ENCODE measurements at regions not wholly inside any gene's neighbourhood (a gene's known extent, or its start where the extent isn't known, plus 50 kb on each side); places are given as distances from the start of the nearest gene placed in this dataset.
A peak's percentile ranks its signal among the peaks of the same experiment; 100 is the strongest.
"Not testable (repeated sequence)": the region's sequence is repeated elsewhere in the genome, so short reads cannot be mapped to it uniquely, and the experiment has no call there.

GRCh38 chr4:138338840-138339239 lies 96.7 kb upstream of the SLC7A11 start:
- no peak for DNase-seq
- TF ChIP-seq CTCF (IDR thresholded peaks at IDR 0.05; ENCODE audit: unreplicated experiment) = no peak
- CTCF ChIA-PET = no interaction called here
- Mint-ChIP-seq H3K36me3 (ENCODE audit: insufficient read depth, unreplicated experiment) (peaks cover 12% of the 10 kb centered on the region), H3K4me3 (ENCODE audit: low read depth, unreplicated experiment) (no peak overlapping the region), H3K9me3 (ENCODE audit: low read depth, unreplicated experiment) (peaks cover 2% of the 10 kb centered on the region), H3K27me3 (ENCODE audit: unreplicated experiment) (no peaks in the 10 kb centered on the region), H3K4me1 (ENCODE audit: low read depth, unreplicated experiment) (peaks cover 16% of the 10 kb centered on the region), H3K27ac (ENCODE audit: unreplicated experiment) (no peak overlapping the region)
- no TSS peak for BruUV-seq (replicated peaks)
- intact Hi-C loops (cut with micrococcal nuclease; ENCODE audit: unreplicated experiment) = no loop called here

- H3K4me1 Mint-ChIP-seq (ENCODE audit: low read depth, unreplicated experiment) = peaks cover 15% of the 10 kb centered on the region
- H3K27me3 Mint-ChIP-seq (ENCODE audit: unreplicated experiment); intact Hi-C loops (cut with micrococcal nuclease; ENCODE audit: unreplicated experiment); BruUV-seq (replicated peaks); H3K9me3 Mint-ChIP-seq (ENCODE audit: low read depth, unreplicated experiment); CTCF ChIA-PET; H3K27ac Mint-ChIP-seq (ENCODE audit: unreplicated experiment); H3K4me3 Mint-ChIP-seq (ENCODE audit: low read depth, unreplicated experiment); DNase-seq: not testable (repeated sequence)
- peaks cover 12% of the 10 kb centered on the region for H3K36me3 Mint-ChIP-seq (ENCODE audit: insufficient read depth, unreplicated experiment)
Observed at GRCh38 chr4:138338222-138338621, 96.1 kb upstream of the SLC7A11 start.

- Mint-ChIP-seq H3K4me3 (ENCODE audit: low read depth, unreplicated experiment) (peak overlapping the region; percentile 47), H3K27ac (ENCODE audit: unreplicated experiment) (peak overlapping the region; percentile 74), H3K36me3 (ENCODE audit: insufficient read depth, unreplicated experiment) (peaks cover 12% of the 10 kb centered on the region), H3K27me3 (ENCODE audit: unreplicated experiment) (no peaks in the 10 kb centered on the region), H3K9me3 (ENCODE audit: low read depth, unreplicated experiment) (peaks cover 6% of the 10 kb centered on the region), H3K4me1 (ENCODE audit: low read depth, unreplicated experiment) (peaks cover 24% of the 10 kb centered on the region)
- CTCF ChIA-PET = no interaction called here
- intact Hi-C loops (cut with micrococcal nuclease; ENCODE audit: unreplicated experiment) = no loop called here
- no TSS peak for BruUV-seq (replicated peaks)
- DNase-seq = peak; percentile 30
- TF ChIP-seq CTCF (IDR thresholded peaks at IDR 0.05; ENCODE audit: unreplicated experiment) = no peak
Observed at GRCh38 chr4:138334346-138335016, 92.3 kb upstream of the SLC7A11 start.

GRCh38 chr4:138332415-138332814 lies 90.3 kb upstream of the SLC7A11 start:
- BruUV-seq (replicated peaks); H3K4me3 Mint-ChIP-seq (ENCODE audit: low read depth, unreplicated experiment); intact Hi-C loops (cut with micrococcal nuclease; ENCODE audit: unreplicated experiment); H3K27ac Mint-ChIP-seq (ENCODE audit: unreplicated experiment); H3K9me3 Mint-ChIP-seq (ENCODE audit: low read depth, unreplicated experiment); H3K27me3 Mint-ChIP-seq (ENCODE audit: unreplicated experiment); DNase-seq: not testable (repeated sequence)
- CTCF ChIA-PET = interaction anchor here (0.6 kb wide), 1 partner anchor 164 kb away, joined by 5 read pairs; no protein-coding TSS in a partner anchor
- Mint-ChIP-seq H3K36me3 (ENCODE audit: insufficient read depth, unreplicated experiment) (peaks cover 12% of the 10 kb centered on the region), H3K4me1 (ENCODE audit: low read depth, unreplicated experiment) (peaks cover 34% of the 10 kb centered on the region)

- no peak for DNase-seq
- Mint-ChIP-seq H3K27ac (ENCODE audit: unreplicated experiment) (no peak overlapping the region), H3K27me3 (ENCODE audit: unreplicated experiment) (no peaks in the 10 kb centered on the region), H3K9me3 (ENCODE audit: low read depth, unreplicated experiment) (peaks cover 6% of the 10 kb centered on the region), H3K36me3 (ENCODE audit: insufficient read depth, unreplicated experiment) (peaks cover 11% of the 10 kb centered on the region), H3K4me3 (ENCODE audit: low read depth, unreplicated experiment) (no peak overlapping the region), H3K4me1 (ENCODE audit: low read depth, unreplicated experiment) (peaks cover 32% of the 10 kb centered on the region)
- no TSS peak for BruUV-seq (replicated peaks)
- no peak for TF ChIP-seq CTCF (IDR thresholded peaks at IDR 0.05; ENCODE audit: unreplicated experiment)
- CTCF ChIA-PET = no interaction called here
- intact Hi-C loops (cut with micrococcal nuclease; ENCODE audit: unreplicated experiment) = no loop called here
Observed at GRCh38 chr4:138330531-138330930, 88.4 kb upstream of the SLC7A11 start.

All from Calu3 (cell line).